A549 (cell line): ENCODE measurements at regions not wholly inside any gene's neighbourhood (a gene's known extent, or its start where the extent isn't known, plus 50 kb on each side); places are given as distances from the start of the nearest gene placed in this dataset.

Source experiments
- ATAC-seq, 2 experiments: fragments of 200-7000 bp in 1 of 2; fragments of >200 bp in 1 of 2; cut with Nextera tagmentation in 1 of 2; cut with Tn5 transposase in 1 of 2; 3 replicates each; pipeline versions ENCODE4 v1.8.0 to v1.9.1; 2018 to 2020; ENCODE audit warnings: mild to moderate bottlenecking in 1 of 2, moderate library complexity in 1 of 2
- CTCF ChIA-PET: fragments of 300-600 bp; sonication (Branson Sonifier 250); formaldehyde crosslinking; extraction: SDS; loops from one replicate; lab custom pipeline; 2021; ENCODE audit warnings: antibody characterized with exemption, inconsistent platforms; lab: Yijun Ruan, JAX
- POLR2A ChIA-PET: fragments of 350-600 bp; formaldehyde crosslinking; extraction: SDS; loops from one replicate; lab custom pipeline; 2021; ENCODE audit warnings: antibody characterized with exemption, inconsistent platforms; lab: Yijun Ruan, JAX
- DNase-seq, 2 experiments: peaks; one replicate each; pipeline versions ENCODE4 v3.0.0 to v3.0.0-alpha.2; 2011 to 2016; ENCODE audit warnings: low read depth in 1 of 2, low spot score in 1 of 2
- FAIRE-seq: peaks from 2 replicates; lab custom pipeline; 2011; peaks lifted over from hg19 to GRCh38; lab: Jason Lieb, UNC
- H3K27ac ChIP-seq, 2 experiments: fragments of >200 bp; sonication (Bioruptor Twin); formaldehyde crosslinking; 3 replicates each; pipeline ENCODE4 v1.5.1; 2016 to 2017
- H3K4me1 ChIP-seq: fragments of >200 bp; sonication (Bioruptor Twin); formaldehyde crosslinking; 3 replicates; pipeline ENCODE4 v1.6.1; 2016
- H3K4me2 ChIP-seq: fragments of >200 bp; sonication (Bioruptor Twin); formaldehyde crosslinking; 3 replicates; pipeline ENCODE4 v1.6.1; 2016
- H3K4me3 ChIP-seq: fragments of >200 bp; sonication (Bioruptor Twin); formaldehyde crosslinking; 3 replicates; pipeline ENCODE4 v1.5.1; 2016
- H3K9me3 ChIP-seq: fragments of >200 bp; sonication (Bioruptor Twin); formaldehyde crosslinking; 3 replicates; pipeline ENCODE4 v1.6.1; 2016
- BCL3 ChIP-seq: fragments of >200 bp; sonication (Bioruptor Twin); formaldehyde crosslinking; IDR thresholded peaks from 3 replicates; pipeline ENCODE4 v1.6.1; 2016
- BHLHE40 ChIP-seq: IDR thresholded peaks from 2 replicates; pipeline ENCODE4 v1.6.1; 2012; ENCODE audit warnings: low read depth, low read length, inconsistent platforms
- CBX2 ChIP-seq: fragments of 200-600 bp; sonication (generic); IDR thresholded peaks from 2 replicates; pipeline ENCODE4 v1.6.1; 2016; ENCODE audit warnings: low read depth, mild to moderate bottlenecking, borderline replicate concordance
- CTCF ChIP-seq: fragments of >200 bp; sonication (Bioruptor Twin); formaldehyde crosslinking; IDR thresholded peaks from 3 replicates; pipeline ENCODE4 v1.5.1; 2016
- EHMT2 ChIP-seq: fragments of 200-600 bp; sonication (generic); IDR thresholded peaks from 2 replicates; pipeline ENCODE4 v1.6.1; 2016; ENCODE audit warnings: antibody characterized with exemption, low read depth, mild to moderate bottlenecking, moderate library complexity
- ELK1 ChIP-seq: fragments of 150-350 bp; IDR thresholded peaks from 2 replicates; pipeline ENCODE4 v1.6.1; 2014; ENCODE audit warnings: low read depth, mild to moderate bottlenecking, low read length
- FOSB ChIP-seq: fragments of 250-450 bp; sonication (Bioruptor Pico); IDR thresholded peaks from 2 replicates; pipeline ENCODE4 v1.5.0; 2020; ENCODE audit warnings: mild to moderate bottlenecking, moderate library complexity
- FOXS1 ChIP-seq: fragments of 250-450 bp; sonication (Bioruptor Pico); IDR thresholded peaks from 2 replicates; pipeline ENCODE4 v1.5.0; 2020; ENCODE audit warnings: mild to moderate bottlenecking, moderate library complexity
- HES2 ChIP-seq: fragments of >200 bp; sonication (Bioruptor Twin); formaldehyde crosslinking; IDR thresholded peaks from 2 replicates; pipeline ENCODE4 v1.6.1; 2016
- HEYL ChIP-seq: fragments of 250-450 bp; sonication (Bioruptor Pico); IDR thresholded peaks from 2 replicates; pipeline ENCODE4 v1.8.0; 2021; ENCODE audit warnings: mild to moderate bottlenecking, moderate library complexity
- HOXA7 ChIP-seq: fragments of 250-450 bp; sonication (Bioruptor Pico); IDR thresholded peaks from 2 replicates; pipeline ENCODE4 v1.5.0; 2020; ENCODE audit warnings: mild to moderate bottlenecking, moderate library complexity
- HOXB13 ChIP-seq: fragments of 250-450 bp; sonication (Bioruptor Pico); IDR thresholded peaks from 2 replicates; pipeline ENCODE4 v1.5.0; 2020; ENCODE audit warnings: low read depth, mild to moderate bottlenecking, moderate library complexity
- MAFK ChIP-seq: fragments of 450-650 bp; IDR thresholded peaks from 2 replicates; pipeline ENCODE4 v1.6.1; 2014; ENCODE audit not compliant: partially characterized antibody
- MAX ChIP-seq: IDR thresholded peaks from 2 replicates; pipeline ENCODE4 v1.6.1; 2012
- PBX3 ChIP-seq: IDR thresholded peaks from 2 replicates; pipeline ENCODE4 v1.6.1; 2012
- POLR2AphosphoS2 ChIP-seq: conservative IDR thresholded peaks from 2 replicates; pipeline ENCODE4 v1.6.1; 2012; ENCODE audit warnings: low read length, improper control_type of control experiment, inconsistent platforms
- RARB ChIP-seq: fragments of 250-450 bp; sonication (Bioruptor Pico); IDR thresholded peaks from 2 replicates; pipeline ENCODE4 v1.8.0; 2021; ENCODE audit warnings: mild to moderate bottlenecking, moderate library complexity
- SMC3 ChIP-seq: fragments of >200 bp; sonication (Bioruptor Twin); formaldehyde crosslinking; IDR thresholded peaks from 3 replicates; pipeline ENCODE4 v1.6.1; 2018; ENCODE audit warnings: inconsistent platforms
- TFCP2L1 ChIP-seq: fragments of 250-450 bp; sonication (Bioruptor Pico); IDR thresholded peaks from 2 replicates; pipeline ENCODE4 v1.5.0; 2021; ENCODE audit warnings: mild to moderate bottlenecking
- ZC3H11A ChIP-seq: fragments of 450-650 bp; IDR thresholded peaks from 2 replicates; pipeline ENCODE4 v1.6.1; 2014; ENCODE audit warnings: antibody characterized with exemption, mild to moderate bottlenecking
- ZNF302 ChIP-seq: fragments of 250-450 bp; sonication (Bioruptor Pico); IDR thresholded peaks from 2 replicates; pipeline ENCODE4 v1.9.0; 2021; ENCODE audit warnings: inconsistent platforms, mild to moderate bottlenecking, moderate library complexity
- ZSCAN20 ChIP-seq: fragments of 250-450 bp; sonication (Bioruptor Pico); IDR thresholded peaks from 2 replicates; pipeline ENCODE4 v1.8.0; 2022; ENCODE audit warnings: mild to moderate bottlenecking, moderate library complexity
- WGBS: methylation state at CpG from one replicate; pipeline ENCODE4 v1.1.6; 2017; ENCODE audit errors: missing lambda C conversion rate; 5-methylcytosine and 5-hydroxymethylcytosine counted together

GRCh38 chr12:69083689-69084088 lies 150.7 kb upstream of the CPM start:
- H3K4me3 ChIP-seq: no peak overlapping the region
- no peaks in the 10 kb centered on the region for H3K4me1 ChIP-seq
- H3K4me2 ChIP-seq: no peak overlapping the region
- 46% methylated on average over 5 of the region's 5 CpGs for WGBS
- H3K9me3 ChIP-seq: no peaks in the 10 kb centered on the region
- CTCF ChIA-PET: interaction anchor here (1.0 kb wide), 1 partner anchor 211 kb away, joined by 4 read pairs; no protein-coding TSS in a partner anchor
- no peak for FAIRE-seq
- DNase-seq: no peak
- TF ChIP-seq BCL3: no peak
- TF ChIP-seq HOXB13: no peak
- no peak for TF ChIP-seq HOXA7 (CRISPR knock-in tag)
- no peak for TF ChIP-seq HEYL (CRISPR knock-in tag)
- no peak for TF ChIP-seq ELK1
- TF ChIP-seq MAFK: no peak
- TF ChIP-seq ZSCAN20 (CRISPR knock-in tag): no peak
- ATAC-seq: no peak
- no peak overlapping the region for H3K27ac ChIP-seq
- POLR2A ChIA-PET: no interaction called here

GRCh38 chr12:69084816-69085378 lies 151.9 kb upstream of the CPM start:
- no peak overlapping the region for H3K4me2 ChIP-seq
- TF ChIP-seq HOXA7 (CRISPR knock-in tag) (no peak), HES2 (no peak), CBX2 (no peak), MAX (no peak), EHMT2 (no peak), SMC3 (no peak), ZC3H11A (no peak), RARB (CRISPR knock-in tag) (no peak)
- TF ChIP-seq, all 56 proteins: peak for 0
- CTCF ChIA-PET: interaction anchor here (0.6 to 0.7 kb wide), 2 partner anchors 20 to 219 kb away, joined by 3 read pairs; no protein-coding TSS in a partner anchor
- ATAC-seq (no peak), DNase-seq (no peak), FAIRE-seq (no peak)
- H3K27ac ChIP-seq: no peak overlapping the region
- H3K4me3 ChIP-seq: no peak overlapping the region
- POLR2A ChIA-PET: no interaction called here
- no peaks in the 10 kb centered on the region for H3K4me1 ChIP-seq
- no peaks in the 10 kb centered on the region for H3K9me3 ChIP-seq

GRCh38 chr12:69085852-69086251 lies 152.9 kb upstream of the CPM start:
- DNase-seq: no peak
- ChIA-PET POLR2A (no interaction called here), CTCF (interaction anchor here (0.6 to 0.7 kb wide), 3 partner anchors 19 to 1645 kb away, joined by 3 read pairs; no protein-coding TSS in a partner anchor)
- Histone ChIP-seq H3K4me2 (no peak overlapping the region), H3K4me3 (no peak overlapping the region), H3K9me3 (no peaks in the 10 kb centered on the region), H3K4me1 (no peaks in the 10 kb centered on the region), H3K27ac (no peak overlapping the region)
- 62% methylated on average over 2 of the region's 2 CpGs for WGBS
- TF ChIP-seq BHLHE40 (no peak), FOSB (no peak), CBX2 (no peak), POLR2AphosphoS2 (no peak), EHMT2 (no peak), MAX (no peak), ZNF302 (CRISPR knock-in tag) (no peak), FOXS1 (CRISPR knock-in tag) (no peak), PBX3 (no peak), TFCP2L1 (CRISPR knock-in tag) (no peak), CTCF (no peak), RARB (CRISPR knock-in tag) (no peak)
- no peak for ATAC-seq
- no peak for FAIRE-seq
